CD14-positive monocyte (primary cell): ENCODE measurements at regions not wholly inside any gene's neighbourhood (a gene's known extent, or its start where the extent isn't known, plus 50 kb on each side); places are given as distances from the start of the nearest gene placed in this dataset.

Experiments
- DNase-seq, 3 donors: peaks; one replicate each; pipeline ENCODE4 v3.0.0-alpha.2; 2011 to 2022
- H2AFZ ChIP-seq: 2 replicates; pipeline ENCODE4 v1.6.0; 2012; ENCODE audit warnings: mild to moderate bottlenecking, low read depth, low read length, inconsistent platforms; ENCODE audit not compliant: insufficient read depth, poor library complexity, severe bottlenecking
- H3K27ac ChIP-seq, 2 donors: 1 replicate in 1 of 2; 2 replicates in 1 of 2; pipeline ENCODE4 v1.5.1; 2012 to 2013; ENCODE audit warnings: low read length in 2 of 2, control low read depth in 1 of 2, inconsistent platforms in 1 of 2, low read depth in 1 of 2, mild to moderate bottlenecking in 1 of 2
- H3K27me3 ChIP-seq, 2 donors: one replicate each; pipeline versions ENCODE4 v1.6.0 to v1.6.1; 2011 to 2013; ENCODE audit warnings: low read length in 2 of 2; ENCODE audit not compliant: control insufficient read depth in 2 of 2, insufficient read depth in 2 of 2
- H3K36me3 ChIP-seq, 2 donors: replicated peaks in 1 of 2; 1 replicate in 1 of 2; 2 replicates in 1 of 2; pipeline versions ENCODE4 v1.5.1 to v1.6.1; 2012 to 2013; ENCODE audit warnings: low read length in 2 of 2, control low read depth in 1 of 2, inconsistent platforms in 1 of 2, mild to moderate bottlenecking in 1 of 2; ENCODE audit not compliant: insufficient read depth in 2 of 2, control insufficient read depth in 1 of 2
- H3K4me1 ChIP-seq, 2 donors: 1 replicate in 1 of 2; 2 replicates in 1 of 2; pipeline versions ENCODE4 v1.5.1 to v1.6.1; 2012 to 2013; ENCODE audit warnings: low read length in 2 of 2, control low read depth in 1 of 2, inconsistent platforms in 1 of 2, mild to moderate bottlenecking in 1 of 2, moderate library complexity in 1 of 2; ENCODE audit not compliant: insufficient read depth in 2 of 2, control insufficient read depth in 1 of 2
- H3K4me2 ChIP-seq: replicated peaks from 2 replicates; pipeline ENCODE3; 2012; ENCODE audit warnings: low read length, moderate library complexity, mild to moderate bottlenecking; ENCODE audit not compliant: poor library complexity, severe bottlenecking; ENCODE audit errors: extremely low read depth
- H3K4me3 ChIP-seq, 3 experiments: fragments of 200-600 bp in 1 of 3; sonication (generic) in 1 of 3; replicated peaks in 1 of 3; 1 replicate in 2 of 3; 2 replicates in 1 of 3; pipeline ENCODE4 v1.5.1; 2011 to 2013; ENCODE audit warnings: low read length in 3 of 3, mild to moderate bottlenecking in 3 of 3, control low read depth in 2 of 3, low read depth in 2 of 3, inconsistent platforms in 1 of 3, moderate library complexity in 1 of 3
- H3K79me2 ChIP-seq: 2 replicates; pipeline ENCODE4 v1.6.0; 2012; ENCODE audit warnings: mild to moderate bottlenecking, control low read depth, inconsistent platforms, low read length, moderate library complexity; ENCODE audit not compliant: insufficient read depth
- H3K9ac ChIP-seq: 2 replicates; pipeline ENCODE4 v1.6.0; 2017; ENCODE audit warnings: low read length, mild to moderate bottlenecking; ENCODE audit not compliant: insufficient read depth, poor library complexity, severe bottlenecking
- H3K9me3 ChIP-seq, 2 donors: replicated peaks in 1 of 2; 1 replicate in 1 of 2; 2 replicates in 1 of 2; pipeline versions ENCODE4 v1.5.1 to v1.6.1; 2012 to 2013; ENCODE audit warnings: low read length in 2 of 2, control low read depth in 1 of 2; ENCODE audit not compliant: control insufficient read depth in 1 of 2, insufficient read depth in 1 of 2
- H4K20me1 ChIP-seq: 2 replicates; pipeline ENCODE4 v1.6.0; 2012; ENCODE audit warnings: mild to moderate bottlenecking, low read length, control low read depth, moderate library complexity; ENCODE audit not compliant: insufficient read depth
- H3K27ac Mint-ChIP-seq, 7 donors: one replicate each; pipeline ENCODE4 v1.8.0; 2020; ENCODE audit warnings: mild to moderate bottlenecking in 7 of 7, mixed read lengths in 7 of 7, moderate library complexity in 6 of 7, inconsistent platforms in 2 of 7
- H3K27me3 Mint-ChIP-seq, 3 donors: one replicate each; pipeline ENCODE4 v1.8.0; 2021 to 2022; ENCODE audit warnings: low read depth in 3 of 3, mild to moderate bottlenecking in 3 of 3, mixed read lengths in 3 of 3, moderate library complexity in 3 of 3, inconsistent platforms in 1 of 3
- H3K36me3 Mint-ChIP-seq, 2 donors: one replicate each; pipeline ENCODE4 v1.8.0; 2020; ENCODE audit warnings: mixed read lengths in 2 of 2, inconsistent platforms in 1 of 2, mild to moderate bottlenecking in 1 of 2
- H3K4me1 Mint-ChIP-seq: one replicate; pipeline ENCODE4 v1.8.0; 2020; ENCODE audit warnings: mild to moderate bottlenecking, mixed read lengths
- H3K4me3 Mint-ChIP-seq, 2 donors: one replicate each; pipeline ENCODE4 v1.8.0; 2020; ENCODE audit warnings: mild to moderate bottlenecking in 2 of 2, mixed read lengths in 2 of 2, moderate library complexity in 1 of 2
- H3K9me3 Mint-ChIP-seq, 7 donors: one replicate each; pipeline ENCODE4 v1.8.0; 2020 to 2022; ENCODE audit warnings: mixed read lengths in 7 of 7, mild to moderate bottlenecking in 6 of 7, moderate library complexity in 6 of 7, inconsistent platforms in 2 of 7
- WGBS: methylation state at CpG from one replicate; pipeline ENCODE4 v1.1.5; 2013; ENCODE audit warnings: missing lambda C conversion rate; ENCODE audit not compliant: insufficient coverage; 5-methylcytosine and 5-hydroxymethylcytosine counted together
- intact Hi-C, 2 donors: fragments of 100-400 bp; cut with micrococcal nuclease; formaldehyde crosslinking; loops; one replicate each; pipeline versions ENCODE4 v1.15.0 to v1.15.1; 2023
- TF ChIP-seq, protein P1 (sequence below): fragments of 200-600 bp; IDR thresholded peaks from one replicate; pipeline ENCODE4 v1.8.0; 2022; ENCODE audit warnings: antibody characterized with exemption, mild to moderate bottlenecking

GRCh38 chr5:57658018-57658417, 175.4 kb upstream of the ACTBL2 start:
- Histone ChIP-seq H3K4me2 (no peak overlapping the region), H4K20me1 (no peaks in the 10 kb centered on the region), H2AFZ (no peak overlapping the region), H3K27me3 (no peaks in the 10 kb centered on the region), H3K79me2 (no peaks in the 10 kb centered on the region), H3K27ac (no peak overlapping the region), H3K36me3 (no peaks in the 10 kb centered on the region), H3K9ac (no peak overlapping the region), H3K4me3 (no peak overlapping the region), H3K9me3 (no peaks in the 10 kb centered on the region), H3K4me1 (no peaks in the 10 kb centered on the region)
- peaks cover 0 to 2% (median 0%) of the 10 kb centered on the region in 3 donors for H3K27me3 Mint-ChIP-seq
- no peaks in the 10 kb centered on the region for H3K36me3 Mint-ChIP-seq
- H3K4me1 Mint-ChIP-seq, result no peaks in the 10 kb centered on the region
- TF ChIP-seq, protein P1, sequence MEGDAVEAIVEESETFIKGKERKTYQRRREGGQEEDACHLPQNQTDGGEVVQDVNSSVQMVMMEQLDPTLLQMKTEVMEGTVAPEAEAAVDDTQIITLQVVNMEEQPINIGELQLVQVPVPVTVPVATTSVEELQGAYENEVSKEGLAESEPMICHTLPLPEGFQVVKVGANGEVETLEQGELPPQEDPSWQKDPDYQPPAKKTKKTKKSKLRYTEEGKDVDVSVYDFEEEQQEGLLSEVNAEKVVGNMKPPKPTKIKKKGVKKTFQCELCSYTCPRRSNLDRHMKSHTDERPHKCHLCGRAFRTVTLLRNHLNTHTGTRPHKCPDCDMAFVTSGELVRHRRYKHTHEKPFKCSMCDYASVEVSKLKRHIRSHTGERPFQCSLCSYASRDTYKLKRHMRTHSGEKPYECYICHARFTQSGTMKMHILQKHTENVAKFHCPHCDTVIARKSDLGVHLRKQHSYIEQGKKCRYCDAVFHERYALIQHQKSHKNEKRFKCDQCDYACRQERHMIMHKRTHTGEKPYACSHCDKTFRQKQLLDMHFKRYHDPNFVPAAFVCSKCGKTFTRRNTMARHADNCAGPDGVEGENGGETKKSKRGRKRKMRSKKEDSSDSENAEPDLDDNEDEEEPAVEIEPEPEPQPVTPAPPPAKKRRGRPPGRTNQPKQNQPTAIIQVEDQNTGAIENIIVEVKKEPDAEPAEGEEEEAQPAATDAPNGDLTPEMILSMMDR, result no peak
- intact Hi-C loops, result no loop called here
- no peak overlapping the region for H3K4me3 Mint-ChIP-seq
- no peak for DNase-seq
- WGBS, result no CpG with 5 or more reads among the region's 1 CpG
- H3K9me3 Mint-ChIP-seq, result peaks cover 0 to 9% (median 0%) of the 10 kb centered on the region in 7 donors
- no peak overlapping the region for H3K27ac Mint-ChIP-seq

- 89% methylated on average over 3 of the region's 4 CpGs for WGBS
- intact Hi-C loops, result no loop called here
- TF ChIP-seq, protein P1, result no peak
- Histone ChIP-seq H3K9me3 (no peaks in the 10 kb centered on the region), H3K27ac (no peak overlapping the region), H3K4me2 (no peak overlapping the region), H3K4me3 (no peak overlapping the region), H3K27me3 (no peaks in the 10 kb centered on the region), H3K79me2 (no peaks in the 10 kb centered on the region), H2AFZ (no peak overlapping the region), H3K4me1 (no peaks in the 10 kb centered on the region), H3K9ac (no peak overlapping the region), H4K20me1 (no peaks in the 10 kb centered on the region), H3K36me3 (no peaks in the 10 kb centered on the region)
- no peaks in the 10 kb centered on the region for H3K4me1 Mint-ChIP-seq
- no peak overlapping the region for H3K4me3 Mint-ChIP-seq
- DNase-seq, result no peak
- H3K27ac Mint-ChIP-seq, result no peak overlapping the region
- H3K36me3 Mint-ChIP-seq, result no peaks in the 10 kb centered on the region
- peaks cover 0 to 9% (median 0%) of the 10 kb centered on the region in 7 donors for H3K9me3 Mint-ChIP-seq
- no peaks in the 10 kb centered on the region for H3K27me3 Mint-ChIP-seq
Measured at GRCh38 chr5:57655228-57655627, 172.6 kb upstream of the ACTBL2 start.
